Heart left ventricle (tissue), 13 donors: ENCODE measurements at regions not wholly inside any gene's neighbourhood (a gene's known extent, or its start where the extent isn't known, plus 50 kb on each side); places are given as distances from the start of the nearest gene placed in this dataset.

Experiments used
- POLR2A ChIP-seq, 2 donors: fragments of 450-650 bp; IDR thresholded peaks; one replicate each; pipeline ENCODE4 v1.6.1; 2017; ENCODE audit warnings: antibody characterized with exemption in 2 of 2, mild to moderate bottlenecking in 2 of 2, moderate library complexity in 2 of 2
- TF ChIP-seq, protein P1 (sequence below), 12 donors: fragments of 200-600 bp; sonication (generic) in 4 of 12; IDR thresholded peaks; one replicate each; pipeline versions ENCODE4 v1.5.0 to v1.8.0; 2018 to 2022; ENCODE audit warnings: antibody characterized with exemption in 12 of 12, mild to moderate bottlenecking in 5 of 12
- donor health status: ischemic (EF 13 %, LVEDD 7.1; RV severe dilation, severe dysfunction).
- donor health status: DM: no; HTN: yes; CAD: no.
- donor health status: DM: no; HTN: no; CAD: no.
- donor health status: ischemic (EF 25% LVEDD 6.9; RV normal size, moderate dysfunction).
- donor health status: ischemic (EF 25% LVEDD 5.7; RV mildly dilated, moderate dysfunction).
- donor health status: ischemic (EF 35%, LVEDD 5.7; RV mildly dilated, moderate dysfunction).
- donor health status: nonischemic (EF 11% LVEDD 7.7; RV severe dilation, severe dysfunction).
- donor health status: DM: yes; HTN: yes; CAD: no.
- donor health status: PGD.
- donor health status: ischemic (EF 29% LVEDD 5.4; RV normal size, mild dysfunction).
- donor health status: nonischemic (EF 23%, LVEDD 6.1; RV moderate dilation, normal function).

- TF ChIP-seq, protein P1, sequence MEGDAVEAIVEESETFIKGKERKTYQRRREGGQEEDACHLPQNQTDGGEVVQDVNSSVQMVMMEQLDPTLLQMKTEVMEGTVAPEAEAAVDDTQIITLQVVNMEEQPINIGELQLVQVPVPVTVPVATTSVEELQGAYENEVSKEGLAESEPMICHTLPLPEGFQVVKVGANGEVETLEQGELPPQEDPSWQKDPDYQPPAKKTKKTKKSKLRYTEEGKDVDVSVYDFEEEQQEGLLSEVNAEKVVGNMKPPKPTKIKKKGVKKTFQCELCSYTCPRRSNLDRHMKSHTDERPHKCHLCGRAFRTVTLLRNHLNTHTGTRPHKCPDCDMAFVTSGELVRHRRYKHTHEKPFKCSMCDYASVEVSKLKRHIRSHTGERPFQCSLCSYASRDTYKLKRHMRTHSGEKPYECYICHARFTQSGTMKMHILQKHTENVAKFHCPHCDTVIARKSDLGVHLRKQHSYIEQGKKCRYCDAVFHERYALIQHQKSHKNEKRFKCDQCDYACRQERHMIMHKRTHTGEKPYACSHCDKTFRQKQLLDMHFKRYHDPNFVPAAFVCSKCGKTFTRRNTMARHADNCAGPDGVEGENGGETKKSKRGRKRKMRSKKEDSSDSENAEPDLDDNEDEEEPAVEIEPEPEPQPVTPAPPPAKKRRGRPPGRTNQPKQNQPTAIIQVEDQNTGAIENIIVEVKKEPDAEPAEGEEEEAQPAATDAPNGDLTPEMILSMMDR (IDR thresholded peaks at IDR 0.05): no peak
- no peak for TF ChIP-seq POLR2A (IDR thresholded peaks at IDR 0.05)
Measured at GRCh38 chr13:70375718-70376117, 267.5 kb upstream of the KLHL1 start.
